Stimulated activated CD4-positive, alpha-beta T cell treated with anti-CD3 and anti-CD28 coated beads, TNF-alpha, amount 100 ng/mL, for 4 hours (primary cell): ENCODE measurements at regions not wholly inside any gene's neighbourhood (a gene's known extent, or its start where the extent isn't known, plus 50 kb on each side); places are given as distances from the start of the nearest gene placed in this dataset.

ENCODE experiments used
- DNase-seq, 3 experiments: peaks; one replicate each; pipeline ENCODE4 v3.0.0-alpha.2; 2020; ENCODE audit warnings: low read depth in 3 of 3

- no peak for DNase-seq
These were observed 130.9 kb upstream of the RASGRP1 start for GRCh38 chr15:38695249-38696108.

GRCh38 chr15:38696109-38696727, 131.6 kb upstream of the RASGRP1 start:
- DNase-seq, result peak in 2 of 3 experiments; percentile 42 to 53

GRCh38 chr15:38696790-38697495, 132.3 kb upstream of the RASGRP1 start:
- DNase-seq, result no peak

- DNase-seq, result no peak
These were observed 133.6 kb upstream of the RASGRP1 start for GRCh38 chr15:38698254-38698653.

DNA sequence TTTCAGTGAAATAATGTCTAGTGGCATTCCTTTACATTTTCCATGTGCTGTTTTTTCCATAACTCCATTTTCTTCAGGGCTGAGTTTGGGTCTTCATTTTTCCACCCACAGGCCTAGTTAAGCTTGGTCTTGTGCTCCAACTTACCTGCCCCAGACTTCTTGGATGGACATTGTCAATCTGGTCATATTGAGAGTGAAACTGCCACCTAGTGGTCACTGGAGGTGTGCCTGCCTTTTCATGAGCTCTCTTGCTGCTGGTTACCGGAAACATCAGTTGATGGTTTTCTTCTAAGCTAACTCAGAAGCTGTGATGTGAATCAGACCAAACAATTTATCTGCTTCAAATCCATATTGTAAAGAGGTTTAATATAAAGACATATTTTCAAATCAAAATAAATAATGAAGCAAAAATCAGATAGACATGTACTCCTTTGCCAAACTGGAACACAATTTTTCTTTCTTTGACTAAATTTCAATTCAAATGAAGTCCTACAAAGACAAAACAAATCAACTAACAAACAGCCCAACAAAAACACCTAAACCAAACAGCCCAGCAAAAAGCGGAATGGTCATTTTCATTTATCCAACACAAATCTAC, 135.1 kb upstream of the RASGRP1 start:
- peak in 2 of 3 experiments; percentile 53 to 57 for DNase-seq

DNA sequence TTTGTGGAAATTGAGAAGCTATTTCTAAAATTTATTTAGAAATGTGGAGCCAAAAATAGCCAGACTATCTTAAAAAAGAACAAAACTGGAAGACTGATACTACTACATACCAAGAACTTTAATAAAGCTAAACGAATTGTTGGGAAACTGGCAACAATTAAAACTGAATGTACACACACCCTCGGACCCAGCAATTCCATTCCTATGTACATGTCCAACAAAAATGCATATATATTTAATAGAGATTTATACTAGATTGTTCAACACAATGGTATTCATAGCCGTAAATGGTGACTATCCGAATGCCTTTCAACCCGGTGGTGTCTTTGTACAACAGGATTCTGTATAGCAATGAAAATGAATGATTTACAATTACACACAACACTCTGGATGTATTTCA, 136.5 kb upstream of the RASGRP1 start:
- no peak for DNase-seq

DNA sequence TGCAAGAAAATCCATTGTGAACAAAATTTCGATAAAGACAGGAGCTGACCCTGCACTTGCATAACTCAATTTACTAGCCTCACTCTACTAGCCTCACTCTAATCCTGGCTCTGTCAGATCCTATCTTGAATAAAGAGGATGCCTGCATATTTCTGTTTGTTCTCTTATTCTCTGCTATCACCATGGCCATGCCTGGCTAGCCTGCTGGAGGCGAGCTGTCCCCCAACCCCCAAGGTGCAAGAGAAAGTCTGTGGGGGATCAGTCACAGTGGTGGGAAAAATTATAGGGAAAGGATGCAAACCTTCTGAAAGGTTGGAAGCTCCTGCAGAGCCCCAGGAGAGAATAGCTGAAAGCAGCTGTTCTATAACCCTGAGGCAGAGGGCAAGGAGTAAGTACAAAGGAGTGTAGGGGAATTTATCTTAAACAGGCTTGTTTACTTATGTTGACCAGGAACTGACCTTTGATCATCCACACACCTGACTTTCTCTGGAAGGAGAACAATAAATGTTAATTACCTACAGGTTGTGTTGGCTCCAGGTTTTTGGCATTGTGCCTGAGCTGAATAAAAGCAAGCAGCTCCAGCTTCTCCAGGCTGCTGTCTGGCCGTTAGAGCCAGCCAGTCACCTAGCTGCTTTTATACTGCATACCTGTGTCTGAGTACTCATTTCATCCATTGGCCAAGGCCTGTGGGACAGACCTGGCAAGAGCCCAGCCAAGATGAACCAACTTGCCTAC, 137.7 kb upstream of the RASGRP1 start:
- no peak for DNase-seq

DNA sequence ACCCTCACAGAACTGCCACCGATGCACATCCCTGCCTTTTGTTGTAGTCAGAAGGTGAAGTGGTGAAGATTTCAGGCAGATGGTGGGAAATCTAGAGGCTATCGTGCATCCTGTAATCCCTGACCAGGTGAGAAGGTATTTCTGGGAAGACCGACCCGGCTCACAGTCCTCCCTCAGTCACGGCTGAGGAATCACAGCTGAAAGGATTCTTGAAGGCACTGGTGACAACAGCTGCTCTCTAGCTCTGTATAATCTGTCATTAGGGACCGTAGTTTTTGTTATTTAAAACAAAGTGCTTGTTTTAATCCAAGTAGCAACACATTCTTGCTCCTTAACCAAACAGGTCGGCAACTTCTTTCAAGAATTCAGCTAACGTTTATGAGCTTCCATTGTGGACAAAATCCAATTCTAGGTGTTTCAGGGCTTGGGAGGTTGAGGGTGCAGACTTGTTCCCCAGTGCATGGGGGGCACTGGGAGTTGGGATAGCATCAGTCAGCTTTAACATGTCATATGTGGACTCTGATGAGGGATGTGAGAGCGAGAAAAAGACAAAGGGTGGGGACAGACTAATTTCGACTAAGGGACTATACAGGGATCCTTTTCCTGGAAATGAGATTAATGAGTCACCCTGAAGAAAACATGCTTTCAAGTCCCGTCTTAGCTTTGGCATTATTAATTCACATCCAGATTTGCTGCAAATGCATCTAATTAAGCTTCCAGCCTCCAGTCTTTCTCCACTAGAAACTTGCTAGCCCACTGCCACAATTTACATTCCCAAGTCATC, 141.0 kb upstream of the RASGRP1 start:
- no peak for DNase-seq

- no peak for DNase-seq
These were observed 142.3 kb upstream of the RASGRP1 start for GRCh38 chr15:38706956-38707355.

- no peak for DNase-seq
These were observed 143.4 kb upstream of the RASGRP1 start for GRCh38 chr15:38707802-38708671.

- DNase-seq, result no peak
These were observed 144.1 kb upstream of the RASGRP1 start for GRCh38 chr15:38708672-38709180.

DNA sequence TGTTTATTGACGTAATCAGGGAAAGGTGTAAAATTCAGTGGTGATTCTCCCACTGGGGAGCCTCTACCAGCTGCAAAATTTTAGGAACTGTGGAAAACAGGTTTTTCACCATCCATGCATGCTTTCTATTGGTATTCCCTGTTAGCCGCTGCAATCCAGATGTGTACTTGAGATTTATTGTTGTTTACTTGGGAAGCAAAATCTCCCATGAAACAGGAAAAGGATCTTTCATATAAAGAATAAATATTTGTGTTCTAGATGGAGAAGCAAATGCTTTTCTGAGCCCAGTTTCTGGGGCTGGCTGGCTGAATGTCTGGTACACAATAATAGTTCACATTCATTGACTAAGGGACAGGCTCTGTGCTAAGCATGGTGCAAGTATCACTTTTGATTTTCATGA, 144.6 kb upstream of the RASGRP1 start:
- no peak for DNase-seq

DNA sequence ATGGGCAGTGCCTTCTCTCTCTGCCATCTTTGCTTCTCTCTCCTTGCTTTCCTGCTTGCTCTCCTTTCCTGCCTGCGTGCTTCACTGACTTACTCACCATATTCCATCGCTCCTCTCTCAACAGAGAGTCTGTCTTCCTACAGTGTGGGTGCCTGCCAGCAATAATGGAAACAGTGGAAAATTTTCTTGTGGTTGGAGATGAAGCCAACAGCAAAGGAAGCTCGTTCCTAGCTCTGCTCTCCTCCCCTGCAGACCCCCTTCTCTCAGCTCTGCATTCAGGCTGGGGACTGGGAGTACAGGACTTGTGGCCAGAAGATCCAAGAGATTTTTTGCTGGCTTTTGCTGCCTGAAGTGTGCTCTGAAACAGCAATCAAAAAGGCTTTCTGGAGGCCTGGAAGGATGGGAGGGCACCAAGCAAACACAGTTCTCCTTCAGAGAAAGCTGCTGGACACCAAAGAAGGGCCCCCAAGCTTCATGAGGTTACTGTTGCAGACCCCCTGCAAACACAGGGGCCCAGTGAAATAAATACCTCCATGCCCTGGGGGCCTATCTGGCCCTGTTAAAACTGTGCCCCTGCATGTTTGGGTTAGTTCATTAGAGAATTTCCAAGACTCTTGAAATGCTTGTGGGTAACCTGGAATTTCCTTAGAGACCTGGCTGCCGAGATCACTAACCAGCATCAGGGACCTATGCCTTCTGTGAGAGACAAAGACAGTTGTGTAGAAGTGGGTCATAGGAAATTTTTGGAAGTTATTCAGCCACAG, 149.9 kb upstream of the RASGRP1 start:
- no peak for DNase-seq

- DNase-seq, result no peak
These were observed 156.4 kb upstream of the RASGRP1 start for GRCh38 chr15:38720893-38721567.

DNA sequence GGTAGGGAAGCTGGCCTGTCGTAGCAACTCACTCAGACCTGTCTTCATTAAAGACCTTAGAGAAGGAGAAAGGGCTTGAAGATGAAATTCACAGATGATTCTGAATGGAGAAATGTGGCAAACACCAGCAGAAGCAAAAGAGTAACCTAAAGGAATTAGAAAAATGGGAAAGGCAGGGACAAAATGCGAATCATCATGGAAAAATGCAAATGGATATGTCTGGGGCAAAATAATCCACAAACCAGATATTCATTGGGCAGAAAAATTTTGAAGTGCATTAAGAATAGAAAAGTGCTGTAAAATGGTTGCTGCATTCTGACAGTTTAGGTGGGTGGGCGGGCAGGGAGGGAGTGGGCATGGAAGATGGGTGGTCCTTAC, 156.9 kb upstream of the RASGRP1 start:
- DNase-seq, result no peak

DNA sequence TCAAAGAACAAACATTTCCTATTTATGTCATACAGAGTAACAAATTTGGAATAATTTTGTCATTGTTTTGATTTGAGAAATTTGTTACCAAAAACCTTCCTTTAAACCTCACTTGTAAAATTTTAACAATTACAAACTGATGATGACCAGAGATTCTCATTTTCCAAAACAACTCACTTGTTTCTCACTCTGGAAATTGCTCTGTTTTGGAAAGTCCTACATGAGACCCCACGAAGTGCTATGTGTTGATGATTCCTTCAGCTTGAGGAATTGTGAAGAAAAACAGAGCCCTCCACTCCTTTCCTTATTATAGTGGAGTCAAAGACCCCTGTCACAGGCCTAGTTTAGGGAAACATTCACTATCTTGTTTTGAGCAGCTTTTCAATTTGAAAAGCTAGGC, 157.6 kb upstream of the RASGRP1 start:
- DNase-seq, result no peak

GRCh38 chr15:38724827-38725226, 160.2 kb upstream of the RASGRP1 start:
- no peak for DNase-seq

DNA sequence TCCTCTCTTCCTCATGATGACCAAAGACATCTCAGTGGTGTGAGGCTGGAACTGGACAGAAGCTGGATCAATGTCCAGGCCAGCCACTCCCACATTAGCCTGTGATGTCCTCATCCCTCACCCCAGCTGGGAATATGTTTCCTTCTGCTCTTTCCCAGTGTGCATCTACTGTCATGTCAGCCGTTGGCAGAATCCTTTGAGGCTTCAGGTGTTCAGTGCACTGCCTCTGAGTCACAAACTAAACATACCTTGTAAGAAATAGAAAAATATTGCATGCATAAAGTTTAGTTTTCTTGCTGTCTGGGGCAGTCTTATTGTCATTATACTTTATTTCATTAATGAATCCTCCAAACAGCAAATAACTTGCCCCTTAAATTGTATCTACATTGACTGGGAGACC, 161.6 kb upstream of the RASGRP1 start:
- DNase-seq, result no peak
